Activated naive CD8-positive, alpha-beta T cell treated with anti-CD3 and anti-CD28 coated beads, Interleukin-2, amount 50 U/mL, for 24 hours (primary cell): ENCODE measurements at regions not wholly inside any gene's neighbourhood (a gene's known extent, or its start where the extent isn't known, plus 50 kb on each side); places are given as distances from the start of the nearest gene placed in this dataset.
"Not testable (repeated sequence)": the region's sequence is repeated elsewhere in the genome, so short reads cannot be mapped to it uniquely, and the experiment has no call there.

Experiments used
- ATAC-seq: fragments of 150-1000 bp; cut with Tn5 transposase; one replicate; pipeline ENCODE4 v1.10.0; 2021
- DNase-seq: peaks from one replicate; pipeline ENCODE4 v3.0.0; 2021
- H3K27ac Mint-ChIP-seq: one replicate; pipeline ENCODE4 v1.8.0; 2021; ENCODE audit warnings: mild to moderate bottlenecking, mixed read lengths
- H3K27me3 Mint-ChIP-seq: one replicate; pipeline ENCODE4 v1.8.0; 2021; ENCODE audit warnings: mixed read lengths
- H3K36me3 Mint-ChIP-seq: one replicate; pipeline ENCODE4 v1.8.0; 2021; ENCODE audit warnings: low read depth, mixed read lengths
- H3K4me1 Mint-ChIP-seq: one replicate; pipeline ENCODE4 v1.8.0; 2021; ENCODE audit warnings: mixed read lengths
- H3K4me3 Mint-ChIP-seq: one replicate; pipeline ENCODE4 v1.8.0; 2021; ENCODE audit warnings: mild to moderate bottlenecking, moderate library complexity, mixed read lengths
- H3K9me3 Mint-ChIP-seq: one replicate; pipeline ENCODE4 v1.8.0; 2021; ENCODE audit warnings: mixed read lengths

DNA sequence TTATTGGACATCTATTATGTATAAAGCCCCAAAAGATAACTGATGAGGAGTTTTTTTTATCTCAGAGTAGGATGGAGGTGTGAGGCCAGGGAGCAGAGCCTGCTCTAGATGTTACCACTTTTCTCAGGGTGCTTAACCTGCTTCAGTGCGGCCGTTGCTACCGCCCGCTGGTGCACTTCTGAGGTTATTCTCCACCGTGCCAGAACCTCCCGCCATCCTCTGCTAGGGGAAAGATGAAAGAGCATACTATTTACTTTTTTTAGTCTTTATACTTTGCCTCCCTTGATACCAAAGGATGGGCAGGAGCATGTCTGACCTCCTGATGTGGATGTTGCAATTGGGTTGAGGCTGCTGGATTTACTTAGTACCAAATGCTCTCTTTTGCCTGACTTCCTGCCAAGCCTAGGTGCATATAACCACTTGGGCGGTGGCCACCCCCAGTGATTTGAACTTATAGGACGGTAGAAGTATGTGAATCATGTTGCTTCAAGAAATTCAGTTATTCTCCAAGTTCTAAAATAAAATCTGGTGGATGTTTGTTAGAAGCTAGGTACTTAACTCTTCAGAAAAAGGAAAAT lies 71.1 kb upstream of the HSPB3 start:
- ATAC-seq (no peak), DNase-seq (no peak)
- no peaks in the 10 kb centered on the region for H3K27me3 Mint-ChIP-seq
- no peak overlapping the region for H3K27ac Mint-ChIP-seq
- peaks cover 2% of the 10 kb centered on the region for H3K36me3 Mint-ChIP-seq
- H3K9me3 Mint-ChIP-seq, result peaks cover 5% of the 10 kb centered on the region
- peaks cover 18% of the 10 kb centered on the region for H3K4me1 Mint-ChIP-seq
- no peak overlapping the region for H3K4me3 Mint-ChIP-seq

DNA sequence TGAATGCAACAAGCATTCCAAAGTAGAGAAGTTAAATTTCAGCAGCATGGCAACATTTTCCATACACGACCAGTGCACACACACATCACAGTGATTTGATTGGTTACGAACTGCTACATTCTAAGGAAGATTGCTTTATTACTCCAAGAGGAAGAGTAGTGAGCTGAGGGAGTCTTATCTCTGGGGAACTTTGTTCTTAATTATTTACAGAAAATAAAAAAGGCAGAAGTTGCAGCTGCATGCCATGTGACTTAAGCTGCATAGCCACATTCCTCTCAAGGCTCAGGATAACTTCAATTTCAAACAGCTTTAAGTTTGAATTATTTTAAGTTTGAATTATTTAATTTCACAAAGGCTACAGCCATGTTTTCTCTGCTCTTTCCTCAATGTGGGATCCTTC lies 71.6 kb upstream of the HSPB3 start:
- no peaks in the 10 kb centered on the region for H3K36me3 Mint-ChIP-seq
- no peak overlapping the region for H3K27ac Mint-ChIP-seq
- no peak overlapping the region for H3K4me3 Mint-ChIP-seq
- H3K4me1 Mint-ChIP-seq, result peaks cover 15% of the 10 kb centered on the region
- DNase-seq, result no peak
- H3K9me3 Mint-ChIP-seq, result peaks cover under 1% of the 10 kb centered on the region
- no peak for ATAC-seq
- peaks cover 2% of the 10 kb centered on the region for H3K27me3 Mint-ChIP-seq

DNA sequence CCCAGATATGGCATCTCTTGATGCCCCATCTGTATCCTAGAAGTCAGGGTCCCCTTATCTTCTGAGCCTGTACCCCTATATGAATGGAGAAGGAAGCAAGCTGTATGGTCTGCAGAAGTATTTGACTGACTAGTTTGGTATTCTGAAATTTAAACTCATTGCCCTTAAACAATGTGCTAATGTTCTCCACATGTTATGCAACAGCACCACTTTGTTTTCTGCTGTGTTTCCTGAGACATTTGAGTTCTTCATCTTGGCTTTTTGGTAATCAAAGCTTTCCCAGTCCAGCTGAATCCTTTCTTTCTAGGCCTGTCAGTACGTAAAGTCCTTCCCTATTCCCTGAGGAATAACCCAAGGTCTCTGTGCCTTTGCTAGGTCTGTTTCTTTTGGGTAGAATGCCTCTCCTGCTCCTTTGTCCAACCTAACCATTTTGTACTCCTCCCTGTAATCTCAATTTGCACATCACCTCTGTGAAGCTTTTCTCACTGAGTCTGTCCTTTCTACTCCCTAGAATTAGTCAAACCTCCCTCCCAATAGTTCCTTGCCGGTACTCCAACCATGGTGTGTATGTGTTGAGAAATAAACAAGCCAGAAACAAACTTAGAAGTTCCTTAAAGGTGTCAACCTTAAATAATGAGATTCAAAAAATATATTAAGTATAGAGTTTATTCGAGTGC lies 72.1 kb upstream of the HSPB3 start:
- peaks cover 11% of the 10 kb centered on the region for H3K4me1 Mint-ChIP-seq
- no peaks in the 10 kb centered on the region for H3K36me3 Mint-ChIP-seq
- no peaks in the 10 kb centered on the region for H3K9me3 Mint-ChIP-seq
- H3K27ac Mint-ChIP-seq, result no peak overlapping the region
- H3K4me3 Mint-ChIP-seq, result no peak overlapping the region
- no peak for DNase-seq
- ATAC-seq, result no peak
- H3K27me3 Mint-ChIP-seq, result peaks cover 2% of the 10 kb centered on the region

DNA sequence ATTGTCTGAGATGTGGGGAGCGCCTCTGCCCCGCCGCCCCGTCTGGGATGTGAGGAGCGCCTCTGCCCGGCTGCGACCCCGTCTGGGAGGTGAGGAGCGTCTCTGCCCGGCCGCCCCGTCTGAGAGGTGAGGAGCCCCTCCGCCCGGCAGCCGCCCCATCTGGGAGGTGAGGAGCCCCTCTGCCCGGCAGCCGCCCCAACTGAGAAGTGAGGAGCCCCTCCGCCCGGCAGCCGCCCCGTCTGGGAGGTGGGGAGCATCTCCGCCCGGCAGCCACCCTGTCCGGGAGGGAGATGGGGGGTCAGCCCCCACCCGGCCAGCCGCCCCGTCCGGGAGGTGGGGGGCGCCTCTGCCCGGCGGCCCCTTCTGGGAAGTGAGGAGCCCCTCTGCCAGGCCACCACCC lies 70.9 kb upstream of the ARL15 start:
- not testable (repeated sequence) for H3K27me3 Mint-ChIP-seq, H3K9me3 Mint-ChIP-seq, ATAC-seq, H3K4me3 Mint-ChIP-seq, H3K36me3 Mint-ChIP-seq, H3K4me1 Mint-ChIP-seq, DNase-seq, H3K27ac Mint-ChIP-seq

DNA sequence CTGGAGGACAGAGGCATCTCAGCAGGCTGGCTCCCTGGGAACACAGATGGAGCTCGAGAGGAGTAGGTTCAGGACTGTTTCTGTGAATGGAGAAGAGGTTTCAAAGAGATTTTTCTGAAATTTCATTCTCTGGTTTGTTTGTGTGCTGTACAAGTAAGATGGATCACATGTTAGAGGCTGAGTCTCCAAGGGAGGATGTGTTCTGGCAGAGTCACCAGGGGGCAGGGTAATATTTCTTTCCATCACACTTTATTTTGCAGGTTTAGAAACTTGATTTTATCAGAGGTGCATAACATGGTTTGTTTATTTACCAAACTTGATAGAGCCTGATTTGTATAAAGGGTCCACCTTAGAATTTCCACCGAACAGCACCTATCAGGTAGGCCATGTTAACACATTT lies 69.2 kb upstream of the ARL15 start:
- Mint-ChIP-seq H3K4me3 (no peak overlapping the region), H3K4me1 (no peaks in the 10 kb centered on the region), H3K36me3 (no peaks in the 10 kb centered on the region), H3K9me3 (no peaks in the 10 kb centered on the region), H3K27ac (no peak overlapping the region), H3K27me3 (peaks cover 12% of the 10 kb centered on the region)
- ATAC-seq (no peak), DNase-seq (no peak)

DNA sequence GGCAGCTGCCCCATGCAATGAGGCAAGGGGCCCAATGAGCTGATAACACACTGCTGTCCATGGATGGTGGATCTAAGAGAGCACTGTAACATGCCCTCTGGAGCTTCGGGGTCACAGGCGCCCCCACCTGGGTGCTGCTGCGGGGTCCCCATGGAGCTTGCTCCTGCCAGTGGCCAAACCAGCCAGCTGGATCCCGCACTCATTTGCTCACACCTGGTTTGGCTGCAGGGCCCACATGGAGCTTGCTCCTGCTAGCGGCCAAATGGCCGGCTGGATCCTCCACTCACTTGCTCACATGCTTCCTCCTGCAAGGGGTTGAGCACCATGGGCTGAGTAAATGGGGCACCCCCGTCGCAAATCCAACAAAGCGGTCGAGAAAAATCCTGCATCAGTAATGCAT lies 68.3 kb upstream of the ARL15 start:
- Mint-ChIP-seq H3K36me3 (no peaks in the 10 kb centered on the region), H3K27ac (no peak overlapping the region), H3K27me3 (peaks cover 12% of the 10 kb centered on the region), H3K4me3 (no peak overlapping the region), H3K4me1 (no peaks in the 10 kb centered on the region), H3K9me3 (no peaks in the 10 kb centered on the region)
- ATAC-seq (no peak), DNase-seq (no peak)

DNA sequence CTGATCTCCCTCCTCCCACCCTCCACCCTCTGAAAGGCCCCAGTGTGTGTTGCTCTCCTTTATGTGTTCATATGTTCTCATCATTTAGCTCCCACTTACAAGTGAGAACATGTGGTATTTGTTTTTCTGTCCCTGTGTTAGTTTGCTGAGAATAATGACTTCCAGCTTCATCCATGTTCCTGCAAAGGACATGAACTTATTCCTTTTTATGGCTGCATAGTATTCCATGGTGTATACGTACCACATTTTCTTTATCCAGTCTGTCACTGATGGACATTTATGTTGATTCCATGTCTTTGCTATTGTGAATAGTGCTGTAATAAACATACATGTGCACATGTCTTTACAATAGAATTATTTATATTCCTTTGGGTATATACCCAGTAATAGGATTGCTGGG lies 67.0 kb upstream of the ARL15 start:
- peaks cover 20% of the 10 kb centered on the region for H3K27me3 Mint-ChIP-seq
- not testable (repeated sequence) for DNase-seq, H3K4me1 Mint-ChIP-seq, H3K4me3 Mint-ChIP-seq, H3K27ac Mint-ChIP-seq, H3K9me3 Mint-ChIP-seq, H3K36me3 Mint-ChIP-seq, ATAC-seq

DNA sequence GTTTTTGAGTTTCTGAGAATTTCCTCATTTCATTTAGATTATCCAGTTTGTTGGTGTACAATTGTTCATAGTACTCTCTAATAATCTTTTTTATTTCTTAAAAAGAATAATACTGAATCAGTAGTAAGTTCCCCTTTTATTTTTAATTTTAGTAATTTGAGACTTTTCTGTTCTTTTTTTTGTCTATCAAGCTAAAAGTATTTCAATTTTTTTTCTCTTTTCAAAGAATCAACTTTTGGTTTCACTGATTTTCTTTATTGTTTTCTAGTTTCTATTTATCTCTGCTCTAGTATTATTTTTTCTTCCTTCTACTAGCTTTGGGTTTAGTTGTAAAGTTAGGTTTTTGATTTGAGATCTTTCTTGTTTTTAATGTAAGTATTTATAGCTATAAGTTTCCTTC lies 60.6 kb upstream of the ARL15 start:
- H3K4me3 Mint-ChIP-seq, result no peak overlapping the region
- peaks cover 19% of the 10 kb centered on the region for H3K27me3 Mint-ChIP-seq
- no peaks in the 10 kb centered on the region for H3K9me3 Mint-ChIP-seq
- ATAC-seq, result no peak
- no peaks in the 10 kb centered on the region for H3K36me3 Mint-ChIP-seq
- no peak for DNase-seq
- H3K27ac Mint-ChIP-seq, result no peak overlapping the region
- H3K4me1 Mint-ChIP-seq, result no peaks in the 10 kb centered on the region

DNA sequence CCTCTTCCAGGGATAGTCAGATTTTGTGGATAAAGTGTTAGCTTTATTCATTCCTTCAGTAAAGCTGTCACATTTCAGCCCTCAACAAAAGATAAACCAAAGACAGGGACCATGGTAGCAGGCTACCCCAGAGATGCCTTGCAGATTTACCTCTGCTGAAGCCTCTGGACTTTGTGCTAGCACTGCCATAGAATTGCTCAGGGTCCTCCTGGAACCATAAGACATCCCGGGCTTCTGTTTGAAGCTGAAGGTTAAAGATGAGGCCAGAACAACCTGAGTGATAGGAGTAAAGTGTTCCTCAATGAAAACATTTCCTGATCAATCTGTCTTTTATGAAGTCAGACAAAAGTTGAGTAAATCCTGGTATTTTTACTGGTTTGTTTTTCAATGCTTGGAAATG lies 57.5 kb upstream of the ARL15 start:
- DNase-seq, result no peak
- no peaks in the 10 kb centered on the region for H3K9me3 Mint-ChIP-seq
- H3K4me1 Mint-ChIP-seq, result no peaks in the 10 kb centered on the region
- H3K27me3 Mint-ChIP-seq, result peaks cover 19% of the 10 kb centered on the region
- no peak for ATAC-seq
- H3K27ac Mint-ChIP-seq, result no peak overlapping the region
- H3K4me3 Mint-ChIP-seq, result no peak overlapping the region
- H3K36me3 Mint-ChIP-seq, result no peaks in the 10 kb centered on the region

DNA sequence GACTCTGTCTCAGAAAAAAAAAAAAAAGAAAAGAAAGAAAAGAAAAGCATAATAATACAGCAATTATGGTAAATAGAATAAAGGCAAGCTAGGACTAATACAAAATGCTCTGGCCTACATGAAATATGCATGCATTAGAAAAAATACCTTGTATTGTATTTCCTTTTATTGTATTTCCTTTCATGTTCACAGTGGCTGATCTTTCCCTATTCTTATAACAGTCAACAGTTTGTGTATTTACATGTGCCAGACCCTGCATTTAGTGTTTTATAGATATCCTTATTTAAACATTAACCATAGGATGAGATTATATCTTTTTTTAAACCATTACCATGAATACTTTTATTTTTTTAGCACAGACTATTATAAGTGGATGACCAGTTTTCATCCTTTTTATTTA lies 56.3 kb upstream of the ARL15 start:
- Mint-ChIP-seq H3K27ac (no peak overlapping the region), H3K27me3 (peaks cover 16% of the 10 kb centered on the region), H3K4me3 (no peak overlapping the region), H3K9me3 (no peaks in the 10 kb centered on the region), H3K4me1 (no peaks in the 10 kb centered on the region), H3K36me3 (no peaks in the 10 kb centered on the region)
- DNase-seq, result no peak
- ATAC-seq, result no peak

DNA sequence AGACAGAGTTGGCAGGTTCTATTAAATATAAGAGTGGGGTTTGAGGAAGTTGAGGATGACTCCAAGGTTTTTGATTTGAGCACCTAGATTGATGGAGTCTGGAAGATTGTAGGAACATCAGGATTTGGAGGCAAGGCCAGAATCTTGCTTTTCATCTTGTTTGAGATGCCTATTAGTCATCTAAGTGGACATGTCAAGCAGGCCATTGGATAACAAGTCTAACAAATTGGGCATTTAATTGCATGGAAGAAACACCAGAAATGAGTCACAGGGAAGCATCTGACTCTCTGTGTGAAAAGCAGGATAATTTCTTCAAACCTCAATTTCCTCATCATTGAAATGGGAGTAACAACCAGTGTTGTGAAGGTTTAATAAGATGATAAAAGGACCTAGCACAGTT lies 53.3 kb upstream of the ARL15 start:
- Mint-ChIP-seq H3K4me3 (no peak overlapping the region), H3K36me3 (no peaks in the 10 kb centered on the region), H3K27me3 (peaks cover 17% of the 10 kb centered on the region), H3K9me3 (no peaks in the 10 kb centered on the region), H3K27ac (no peak overlapping the region), H3K4me1 (no peaks in the 10 kb centered on the region)
- DNase-seq (no peak), ATAC-seq (no peak)

DNA sequence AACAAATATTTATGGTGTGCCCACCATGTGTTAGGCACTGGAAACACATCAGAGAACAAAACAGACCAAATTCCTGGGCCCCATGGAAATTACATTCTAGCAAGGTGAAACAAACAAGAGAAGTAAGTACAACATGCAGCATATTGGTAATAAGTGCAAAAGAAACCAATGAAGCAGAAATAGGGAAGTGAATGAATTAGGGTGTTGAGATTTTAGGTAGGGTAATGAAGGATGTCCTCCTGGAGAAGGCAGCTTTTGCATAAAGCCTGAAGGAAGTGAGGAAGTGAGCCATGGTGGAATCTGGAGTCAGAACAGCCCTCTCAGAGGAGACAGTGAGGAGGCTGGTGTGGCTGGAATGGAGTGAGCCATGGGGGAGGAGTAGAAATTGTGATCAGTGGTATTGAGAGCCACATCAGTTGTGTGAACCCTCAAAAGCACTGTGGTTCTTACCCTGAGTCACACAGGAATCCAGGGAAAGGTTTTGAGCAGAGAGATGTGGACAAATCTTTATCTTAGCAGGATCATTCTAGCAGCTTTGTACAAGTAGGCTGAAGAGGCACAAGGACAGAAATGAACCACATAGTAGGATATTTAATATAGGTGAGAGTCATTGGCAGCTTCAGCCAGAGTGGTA lies 52.7 kb upstream of the ARL15 start:
- Mint-ChIP-seq H3K27me3 (peaks cover 17% of the 10 kb centered on the region), H3K36me3 (no peaks in the 10 kb centered on the region), H3K9me3 (no peaks in the 10 kb centered on the region), H3K27ac (no peak overlapping the region), H3K4me1 (no peaks in the 10 kb centered on the region), H3K4me3 (no peak overlapping the region)
- DNase-seq (no peak), ATAC-seq (no peak)

DNA sequence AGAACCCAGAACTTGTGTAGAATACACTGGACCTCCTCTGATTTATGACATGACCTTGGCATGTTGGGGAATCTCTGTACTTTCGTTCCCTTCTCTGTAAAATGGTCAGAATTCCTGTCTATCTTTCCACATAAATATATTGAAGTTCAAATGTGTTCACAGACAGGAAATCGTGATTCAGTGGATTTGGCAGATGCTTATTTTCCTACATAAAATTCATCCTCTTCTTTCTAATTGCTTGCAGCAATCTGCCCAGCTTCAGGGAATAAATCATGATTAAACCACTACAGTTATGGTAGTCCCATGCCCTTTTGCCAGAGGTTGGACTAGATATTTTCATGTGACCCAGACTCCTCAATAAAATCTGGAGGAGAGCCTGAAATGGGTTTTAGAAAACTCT lies 52.1 kb upstream of the ARL15 start:
- Mint-ChIP-seq H3K4me1 (no peaks in the 10 kb centered on the region), H3K36me3 (no peaks in the 10 kb centered on the region), H3K9me3 (no peaks in the 10 kb centered on the region), H3K27ac (no peak overlapping the region), H3K4me3 (no peak overlapping the region), H3K27me3 (peaks cover 18% of the 10 kb centered on the region)
- no peak for ATAC-seq
- no peak for DNase-seq

DNA sequence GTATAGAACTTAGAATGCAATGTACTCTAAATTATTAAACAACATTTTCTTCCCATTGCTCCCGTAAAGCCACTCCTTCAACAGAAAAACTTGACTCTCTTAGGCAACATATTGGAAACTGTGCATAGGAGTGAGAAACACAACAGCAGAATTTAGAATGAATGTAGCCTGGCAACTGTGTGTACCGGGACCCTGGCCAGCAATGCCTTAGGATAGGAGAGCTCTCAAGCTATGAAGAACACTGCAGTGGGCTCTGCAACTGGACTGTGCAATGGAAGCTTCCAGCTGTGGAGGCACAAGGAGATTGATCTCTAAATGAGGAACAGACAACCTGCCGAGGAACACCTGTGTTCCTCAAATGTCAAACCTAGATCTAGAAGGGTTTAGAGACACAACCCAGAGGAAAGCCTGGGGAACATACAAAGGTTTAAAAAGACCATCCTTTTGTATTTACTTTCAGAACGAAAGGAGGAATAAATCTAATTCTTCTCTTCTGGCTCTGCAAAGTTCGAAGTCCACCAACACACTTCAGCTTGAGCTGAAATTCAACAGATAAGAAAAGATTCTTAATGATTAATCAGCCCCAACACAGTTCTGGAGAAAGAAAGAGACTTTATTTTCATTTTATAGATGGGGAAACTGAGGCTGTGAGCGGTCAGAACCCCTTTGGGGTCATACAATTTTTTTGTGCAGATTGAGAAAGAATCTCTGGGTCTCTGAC lies 51.5 kb upstream of the ARL15 start:
- Mint-ChIP-seq H3K27me3 (peaks cover 21% of the 10 kb centered on the region), H3K4me1 (no peaks in the 10 kb centered on the region), H3K9me3 (no peaks in the 10 kb centered on the region), H3K4me3 (no peak overlapping the region), H3K27ac (no peak overlapping the region), H3K36me3 (no peaks in the 10 kb centered on the region)
- no peak for ATAC-seq
- DNase-seq, result no peak
